Progenitor cell of endocrine pancreas (in vitro differentiated cells): ENCODE measurements at regions not wholly inside any gene's neighbourhood (a gene's known extent, or its start where the extent isn't known, plus 50 kb on each side); places are given as distances from the start of the nearest gene placed in this dataset.

Source experiments
- DNase-seq: peaks from one replicate; pipeline ENCODE4 v3.0.0; 2021; ENCODE audit warnings: low spot score; ENCODE audit not compliant: unreplicated experiment
- H3K27ac Mint-ChIP-seq: 2 replicates; pipeline ENCODE4 v1.8.0; 2021; ENCODE audit warnings: mild to moderate bottlenecking, moderate library complexity, mixed read lengths
- H3K27me3 Mint-ChIP-seq: 2 replicates; pipeline ENCODE4 v1.8.0; 2021; ENCODE audit warnings: mixed read lengths
- H3K36me3 Mint-ChIP-seq: 2 replicates; pipeline ENCODE4 v1.8.0; 2022; ENCODE audit warnings: mixed read lengths; ENCODE audit not compliant: insufficient read depth
- H3K4me1 Mint-ChIP-seq: 2 replicates; pipeline ENCODE4 v1.8.0; 2021; ENCODE audit warnings: low read depth, mixed read lengths
- H3K4me3 Mint-ChIP-seq: 2 replicates; pipeline ENCODE4 v1.8.0; 2021; ENCODE audit warnings: low read depth, mild to moderate bottlenecking, moderate library complexity, mixed read lengths
- H3K9me3 Mint-ChIP-seq: 2 replicates; pipeline ENCODE4 v1.8.0; 2021; ENCODE audit warnings: low read depth, mixed read lengths
- TF ChIP-seq, protein P1 (sequence below): fragments of 200-600 bp; sonication (generic); IDR thresholded peaks from one replicate; pipeline ENCODE4 v1.5.0; 2021; ENCODE audit warnings: antibody characterized with exemption, mild to moderate bottlenecking; ENCODE audit not compliant: unreplicated experiment

DNA sequence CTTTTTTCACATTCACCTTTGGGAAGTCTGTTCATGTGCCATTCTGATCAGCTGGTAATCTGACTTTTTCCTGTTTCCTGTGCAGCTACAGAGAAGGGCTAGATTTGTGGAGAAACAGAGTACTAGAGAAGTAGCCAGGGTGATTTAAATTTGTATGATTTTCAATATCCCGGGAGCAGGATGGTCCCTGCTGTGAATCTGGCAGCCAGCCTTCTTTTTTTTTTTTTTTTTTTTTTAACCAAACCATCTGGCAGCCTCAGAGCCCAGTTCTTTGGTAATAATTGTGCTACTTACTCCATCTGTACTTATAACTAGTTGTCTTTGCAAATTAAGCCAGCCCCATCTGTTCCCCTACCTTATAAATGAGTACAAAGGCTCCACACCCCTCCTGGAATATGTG is 248.6 kb upstream of the DEPDC1 start:
- no peaks in the 10 kb centered on the region for H3K36me3 Mint-ChIP-seq
- TF ChIP-seq, protein P1, sequence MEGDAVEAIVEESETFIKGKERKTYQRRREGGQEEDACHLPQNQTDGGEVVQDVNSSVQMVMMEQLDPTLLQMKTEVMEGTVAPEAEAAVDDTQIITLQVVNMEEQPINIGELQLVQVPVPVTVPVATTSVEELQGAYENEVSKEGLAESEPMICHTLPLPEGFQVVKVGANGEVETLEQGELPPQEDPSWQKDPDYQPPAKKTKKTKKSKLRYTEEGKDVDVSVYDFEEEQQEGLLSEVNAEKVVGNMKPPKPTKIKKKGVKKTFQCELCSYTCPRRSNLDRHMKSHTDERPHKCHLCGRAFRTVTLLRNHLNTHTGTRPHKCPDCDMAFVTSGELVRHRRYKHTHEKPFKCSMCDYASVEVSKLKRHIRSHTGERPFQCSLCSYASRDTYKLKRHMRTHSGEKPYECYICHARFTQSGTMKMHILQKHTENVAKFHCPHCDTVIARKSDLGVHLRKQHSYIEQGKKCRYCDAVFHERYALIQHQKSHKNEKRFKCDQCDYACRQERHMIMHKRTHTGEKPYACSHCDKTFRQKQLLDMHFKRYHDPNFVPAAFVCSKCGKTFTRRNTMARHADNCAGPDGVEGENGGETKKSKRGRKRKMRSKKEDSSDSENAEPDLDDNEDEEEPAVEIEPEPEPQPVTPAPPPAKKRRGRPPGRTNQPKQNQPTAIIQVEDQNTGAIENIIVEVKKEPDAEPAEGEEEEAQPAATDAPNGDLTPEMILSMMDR = no peak
- H3K9me3 Mint-ChIP-seq = peaks cover 20% of the 10 kb centered on the region
- no peak for DNase-seq
- H3K4me3 Mint-ChIP-seq = no peak overlapping the region
- no peak overlapping the region for H3K27ac Mint-ChIP-seq
- no peaks in the 10 kb centered on the region for H3K4me1 Mint-ChIP-seq
- H3K27me3 Mint-ChIP-seq = no peaks in the 10 kb centered on the region

DNA sequence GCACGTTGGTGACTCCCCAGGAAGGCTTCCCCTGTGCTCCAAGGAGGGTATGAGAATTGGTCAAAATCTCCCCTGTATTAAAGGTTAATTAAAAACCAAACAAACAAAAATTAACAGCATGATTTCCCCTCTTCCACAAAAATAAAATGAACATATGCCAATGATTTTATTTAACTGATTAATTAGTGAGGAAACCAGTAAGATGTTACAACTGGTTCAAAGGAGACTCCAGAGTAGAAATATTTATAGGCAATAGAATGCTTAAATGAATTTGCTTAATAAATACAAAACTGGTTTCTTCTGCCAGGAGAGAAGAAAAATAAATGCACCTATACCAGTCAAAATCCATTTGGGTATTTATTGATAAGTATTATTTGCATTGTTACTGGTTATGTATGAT is 249.5 kb upstream of the DEPDC1 start:
- H3K4me1 Mint-ChIP-seq = no peaks in the 10 kb centered on the region

DNA sequence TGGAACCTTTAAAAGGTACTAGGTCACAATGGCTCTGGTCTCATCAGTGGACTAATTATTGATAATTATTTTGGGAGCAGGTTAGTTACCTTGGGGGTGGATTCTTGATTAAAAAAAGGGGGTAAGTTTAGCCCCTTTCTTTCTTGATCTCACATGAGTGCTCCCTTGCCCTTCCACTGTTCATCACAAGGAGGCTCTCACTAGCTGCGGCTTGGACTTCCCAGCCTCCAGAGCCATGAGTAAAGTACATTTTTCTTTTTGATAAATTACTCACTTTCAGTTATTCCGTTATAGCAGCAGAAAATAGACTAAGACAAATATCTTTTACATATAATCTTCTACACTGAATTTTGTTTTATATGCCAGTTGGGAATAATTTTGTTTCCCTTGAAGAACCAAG is 254.8 kb upstream of the DEPDC1 start:
- Mint-ChIP-seq H3K36me3 (no peaks in the 10 kb centered on the region), H3K27me3 (no peaks in the 10 kb centered on the region), H3K27ac (no peak overlapping the region), H3K4me3 (no peak overlapping the region), H3K9me3 (no peaks in the 10 kb centered on the region), H3K4me1 (no peaks in the 10 kb centered on the region)
- TF ChIP-seq, protein P1 = no peak
- DNase-seq = no peak

More for the DNA sequence above, 249.5 kb upstream of the DEPDC1 start:
- TF ChIP-seq, protein P1 = no peak
- H3K4me3 Mint-ChIP-seq = no peak overlapping the region
- H3K27me3 Mint-ChIP-seq = no peaks in the 10 kb centered on the region
- H3K36me3 Mint-ChIP-seq = no peaks in the 10 kb centered on the region
- H3K27ac Mint-ChIP-seq = no peak overlapping the region
- peaks cover 11% of the 10 kb centered on the region for H3K9me3 Mint-ChIP-seq
- DNase-seq = no peak

DNA sequence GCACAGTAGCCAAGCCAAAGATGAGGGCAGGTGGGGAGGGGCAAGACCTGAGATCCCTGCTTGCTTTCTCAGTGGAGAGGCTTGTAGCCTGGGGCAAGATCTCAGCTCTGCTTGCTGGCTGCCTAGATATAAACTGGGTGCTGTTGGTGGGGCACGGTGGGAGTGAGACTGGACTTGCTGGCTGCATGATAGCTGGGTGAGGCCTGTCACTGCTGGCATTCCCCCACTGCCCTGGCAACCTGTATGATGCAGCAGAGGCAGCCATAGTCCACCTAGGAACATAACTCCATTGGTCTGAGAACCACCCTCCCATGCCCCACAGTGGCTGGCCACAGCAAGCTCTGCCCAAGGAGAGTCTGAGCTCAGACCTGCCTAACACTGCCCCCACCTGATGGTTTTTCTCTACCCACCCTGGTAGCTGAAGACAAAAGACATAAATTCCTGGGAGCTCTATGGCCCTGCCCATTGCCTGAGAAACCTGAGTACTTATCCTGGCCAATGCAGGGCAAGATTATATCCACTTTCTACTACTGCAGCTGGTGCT is 261.9 kb upstream of the DEPDC1 start:
- H3K27ac Mint-ChIP-seq = no peak overlapping the region
- H3K4me1 Mint-ChIP-seq = no peaks in the 10 kb centered on the region
- H3K9me3 Mint-ChIP-seq = peaks cover 18% of the 10 kb centered on the region
- H3K36me3 Mint-ChIP-seq = peaks cover 1% of the 10 kb centered on the region
- H3K27me3 Mint-ChIP-seq = no peaks in the 10 kb centered on the region
- TF ChIP-seq, protein P1 = no peak
- no peak overlapping the region for H3K4me3 Mint-ChIP-seq
- no peak for DNase-seq

DNA sequence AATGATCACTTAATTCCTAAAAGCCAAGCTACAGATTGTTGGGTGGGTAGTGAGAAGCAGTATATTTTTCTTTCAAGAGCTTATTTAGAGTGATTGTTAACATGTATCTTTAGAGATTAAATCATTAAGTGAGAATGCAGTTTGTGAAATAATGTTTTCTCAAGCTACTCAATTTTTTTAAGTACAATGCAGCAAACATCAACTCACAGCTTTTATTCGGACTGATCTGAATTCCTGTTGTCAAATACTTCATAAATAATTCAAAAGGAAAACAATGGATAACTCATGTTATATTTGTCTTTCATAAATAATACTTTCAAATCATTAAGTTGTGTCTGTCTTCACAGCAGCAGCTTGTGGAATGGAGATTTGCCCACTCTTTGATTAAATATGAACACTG is 271.1 kb upstream of the DEPDC1 start:
- DNase-seq = no peak
- no peaks in the 10 kb centered on the region for H3K4me1 Mint-ChIP-seq
- H3K9me3 Mint-ChIP-seq = peaks cover 15% of the 10 kb centered on the region
- no peak overlapping the region for H3K4me3 Mint-ChIP-seq
- H3K27me3 Mint-ChIP-seq = no peaks in the 10 kb centered on the region
- TF ChIP-seq, protein P1 = no peak
- H3K27ac Mint-ChIP-seq = no peak overlapping the region
- H3K36me3 Mint-ChIP-seq = no peaks in the 10 kb centered on the region
